Neural cell (in vitro differentiated cells): ENCODE measurements at regions not wholly inside any gene's neighbourhood (a gene's known extent, or its start where the extent isn't known, plus 50 kb on each side); places are given as distances from the start of the nearest gene placed in this dataset.

ENCODE experiments used
- EZH2 ChIP-seq: fragments of 200-600, 300-800 bp; shearing (Covaris generic), sonication (generic); IDR thresholded peaks from 2 replicates; pipeline ENCODE4 v1.6.1; 2014; ENCODE audit warnings: antibody characterized with exemption, low read length, borderline replicate concordance, mild to moderate bottlenecking; ENCODE audit not compliant: insufficient read depth, poor library complexity, severe bottlenecking
- POLR2AphosphoS5 ChIP-seq: IDR thresholded peaks from 2 replicates; pipeline ENCODE4 v1.6.1; 2012
- REST ChIP-seq: IDR thresholded peaks from 2 replicates; pipeline ENCODE4 v1.6.1; 2012; ENCODE audit warnings: borderline replicate concordance
- TF ChIP-seq, protein P1 (sequence below): fragments of 450-650 bp; IDR thresholded peaks from 2 replicates; pipeline ENCODE4 v1.5.1; 2014; ENCODE audit warnings: antibody characterized with exemption, mild to moderate bottlenecking, moderate library complexity; ENCODE audit not compliant: poor library complexity, severe bottlenecking

- TF ChIP-seq, protein P1, sequence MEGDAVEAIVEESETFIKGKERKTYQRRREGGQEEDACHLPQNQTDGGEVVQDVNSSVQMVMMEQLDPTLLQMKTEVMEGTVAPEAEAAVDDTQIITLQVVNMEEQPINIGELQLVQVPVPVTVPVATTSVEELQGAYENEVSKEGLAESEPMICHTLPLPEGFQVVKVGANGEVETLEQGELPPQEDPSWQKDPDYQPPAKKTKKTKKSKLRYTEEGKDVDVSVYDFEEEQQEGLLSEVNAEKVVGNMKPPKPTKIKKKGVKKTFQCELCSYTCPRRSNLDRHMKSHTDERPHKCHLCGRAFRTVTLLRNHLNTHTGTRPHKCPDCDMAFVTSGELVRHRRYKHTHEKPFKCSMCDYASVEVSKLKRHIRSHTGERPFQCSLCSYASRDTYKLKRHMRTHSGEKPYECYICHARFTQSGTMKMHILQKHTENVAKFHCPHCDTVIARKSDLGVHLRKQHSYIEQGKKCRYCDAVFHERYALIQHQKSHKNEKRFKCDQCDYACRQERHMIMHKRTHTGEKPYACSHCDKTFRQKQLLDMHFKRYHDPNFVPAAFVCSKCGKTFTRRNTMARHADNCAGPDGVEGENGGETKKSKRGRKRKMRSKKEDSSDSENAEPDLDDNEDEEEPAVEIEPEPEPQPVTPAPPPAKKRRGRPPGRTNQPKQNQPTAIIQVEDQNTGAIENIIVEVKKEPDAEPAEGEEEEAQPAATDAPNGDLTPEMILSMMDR, result no peak
- no peak for TF ChIP-seq POLR2AphosphoS5
- TF ChIP-seq REST, result no peak
- no peak for TF ChIP-seq EZH2
Observed at GRCh38 chr4:26141051-26141721, 179.6 kb upstream of the RBPJ start.
